Astrocyte (in vitro differentiated cells and primary cell): ENCODE measurements at regions not wholly inside any gene's neighbourhood (a gene's known extent, or its start where the extent isn't known, plus 50 kb on each side); places are given as distances from the start of the nearest gene placed in this dataset.

Experiments used
- DNase-seq: peaks from one replicate; pipeline ENCODE4 v3.0.0-alpha.2; 2010; ENCODE audit warnings: low read depth
- FAIRE-seq: peaks from 2 replicates; lab custom pipeline; 2011; peaks lifted over from hg19 to GRCh38; lab: Jason Lieb, UNC
- H2AFZ ChIP-seq: 2 replicates; pipeline ENCODE4 v1.6.0; 2012; ENCODE audit warnings: low read depth, low read length, inconsistent platforms
- H3K27ac ChIP-seq: 2 replicates; pipeline ENCODE4 v1.5.1; 2011; ENCODE audit warnings: low read depth, low read length, inconsistent platforms
- H3K27me3 ChIP-seq: 2 replicates; pipeline ENCODE4 v1.6.0; 2011; ENCODE audit warnings: low read length, inconsistent platforms; ENCODE audit not compliant: insufficient read depth
- H3K36me3 ChIP-seq: 2 replicates; pipeline ENCODE4 v1.5.1; 2011; ENCODE audit warnings: low read length, inconsistent platforms; ENCODE audit not compliant: insufficient read depth
- H3K4me1 ChIP-seq: 2 replicates; pipeline ENCODE4 v1.5.1; 2011; ENCODE audit warnings: low read length, inconsistent platforms; ENCODE audit not compliant: insufficient read depth
- H3K4me2 ChIP-seq: 2 replicates; pipeline ENCODE4 v1.6.0; 2012; ENCODE audit warnings: low read length, inconsistent platforms
- H3K4me3 ChIP-seq: 2 replicates; pipeline ENCODE4 v1.5.1; 2011; ENCODE audit warnings: low read depth, mild to moderate bottlenecking, low read length, inconsistent platforms; ENCODE audit not compliant: insufficient read depth
- H3K79me2 ChIP-seq: 2 replicates; pipeline ENCODE4 v1.6.0; 2012; ENCODE audit warnings: mild to moderate bottlenecking, low read length, inconsistent platforms; ENCODE audit not compliant: insufficient read depth
- H3K9ac ChIP-seq: 2 replicates; pipeline ENCODE4 v1.6.0; 2012; ENCODE audit warnings: mild to moderate bottlenecking, low read length, inconsistent platforms
- H3K9me3 ChIP-seq: 2 replicates; pipeline ENCODE4 v1.5.1; 2012; ENCODE audit warnings: low read depth, mild to moderate bottlenecking, low read length, inconsistent platforms; ENCODE audit not compliant: insufficient read depth
- H4K20me1 ChIP-seq: 2 replicates; pipeline ENCODE4 v1.6.0; 2012; ENCODE audit warnings: low read length, inconsistent platforms; ENCODE audit not compliant: insufficient read depth
- H3K27ac Mint-ChIP-seq: one replicate; pipeline ENCODE4 v1.8.0; 2021; ENCODE audit warnings: mild to moderate bottlenecking, mixed read lengths; ENCODE audit not compliant: unreplicated experiment
- H3K27me3 Mint-ChIP-seq: one replicate; pipeline ENCODE4 v1.8.0; 2021; ENCODE audit warnings: low read depth, mixed read lengths; ENCODE audit not compliant: unreplicated experiment
- H3K36me3 Mint-ChIP-seq: one replicate; pipeline ENCODE4 v1.8.0; 2021; ENCODE audit warnings: low read depth, mixed read lengths; ENCODE audit not compliant: unreplicated experiment
- H3K4me1 Mint-ChIP-seq: one replicate; pipeline ENCODE4 v1.8.0; 2021; ENCODE audit warnings: low read depth, mixed read lengths; ENCODE audit not compliant: unreplicated experiment
- H3K4me3 Mint-ChIP-seq: one replicate; pipeline ENCODE4 v1.8.0; 2021; ENCODE audit warnings: mild to moderate bottlenecking, moderate library complexity, mixed read lengths; ENCODE audit not compliant: unreplicated experiment
- H3K9me3 Mint-ChIP-seq: one replicate; pipeline ENCODE4 v1.8.0; 2021; ENCODE audit warnings: mild to moderate bottlenecking, mixed read lengths; ENCODE audit not compliant: unreplicated experiment
- EZH2 ChIP-seq: IDR thresholded peaks from 2 replicates; pipeline ENCODE4 v1.6.1; 2012; ENCODE audit warnings: mild to moderate bottlenecking, low read length, inconsistent platforms; ENCODE audit not compliant: insufficient read depth
- TF ChIP-seq, protein P1 (sequence below): IDR thresholded peaks from 2 replicates; pipeline ENCODE4 v1.5.1; 2011; ENCODE audit warnings: low read depth, mild to moderate bottlenecking, inconsistent platforms, low read length, moderate library complexity; ENCODE audit not compliant: insufficient read depth

DNA sequence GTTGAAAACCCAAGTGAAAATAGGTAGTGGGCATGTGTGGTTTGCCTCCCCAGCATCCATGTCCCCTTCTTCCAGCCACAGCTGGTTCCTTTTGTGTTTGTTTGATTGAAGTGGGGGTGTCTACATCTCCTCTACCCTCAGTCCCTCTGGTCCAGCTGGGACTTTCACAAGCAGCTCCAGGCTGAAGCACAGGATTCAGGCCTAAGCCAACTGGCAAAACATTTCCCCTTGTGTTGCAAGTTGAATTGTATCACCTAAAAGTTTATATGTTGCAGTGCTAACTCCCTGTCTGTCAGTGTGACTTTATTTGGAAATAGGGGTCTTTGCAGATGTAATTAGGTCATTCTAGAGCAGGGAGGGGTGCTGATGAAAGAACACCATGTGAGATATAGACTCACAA, 205.9 kb upstream of the ASIC2 start:
- Histone ChIP-seq H3K9me3 (no peaks in the 10 kb centered on the region), H3K4me1 (no peaks in the 10 kb centered on the region)
- H3K4me3 Mint-ChIP-seq: no peak overlapping the region

DNA sequence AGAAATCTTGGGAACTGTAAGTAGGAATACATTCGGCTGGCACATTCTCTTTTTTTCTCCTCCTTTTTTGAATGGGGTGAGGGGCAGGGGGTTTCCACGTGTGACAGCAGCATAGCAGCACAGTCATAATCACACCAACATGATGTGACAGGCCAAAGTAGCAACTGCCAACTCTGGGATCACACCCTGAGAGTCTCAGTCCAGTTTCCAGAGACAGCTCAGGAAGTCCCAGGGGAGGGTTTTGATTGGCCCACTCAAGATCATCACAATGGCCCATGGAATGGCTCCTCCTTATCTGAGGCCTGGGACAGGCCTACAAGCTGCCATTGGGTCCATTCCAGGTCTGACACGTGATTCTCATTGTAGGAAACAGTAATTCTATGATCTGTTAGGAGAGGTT, 207.1 kb upstream of the ASIC2 start:
- H3K27ac Mint-ChIP-seq: no peak overlapping the region
- H3K27me3 ChIP-seq: peaks cover 2% of the 10 kb centered on the region
- no peak overlapping the region for H3K4me3 ChIP-seq
- H3K9me3 ChIP-seq: no peaks in the 10 kb centered on the region
- no peak overlapping the region for H3K9ac ChIP-seq
- H3K9me3 Mint-ChIP-seq: peaks cover 4% of the 10 kb centered on the region
- H3K36me3 ChIP-seq: no peaks in the 10 kb centered on the region
- H3K27me3 Mint-ChIP-seq: peaks cover 72% of the 10 kb centered on the region
- TF ChIP-seq, protein P1, sequence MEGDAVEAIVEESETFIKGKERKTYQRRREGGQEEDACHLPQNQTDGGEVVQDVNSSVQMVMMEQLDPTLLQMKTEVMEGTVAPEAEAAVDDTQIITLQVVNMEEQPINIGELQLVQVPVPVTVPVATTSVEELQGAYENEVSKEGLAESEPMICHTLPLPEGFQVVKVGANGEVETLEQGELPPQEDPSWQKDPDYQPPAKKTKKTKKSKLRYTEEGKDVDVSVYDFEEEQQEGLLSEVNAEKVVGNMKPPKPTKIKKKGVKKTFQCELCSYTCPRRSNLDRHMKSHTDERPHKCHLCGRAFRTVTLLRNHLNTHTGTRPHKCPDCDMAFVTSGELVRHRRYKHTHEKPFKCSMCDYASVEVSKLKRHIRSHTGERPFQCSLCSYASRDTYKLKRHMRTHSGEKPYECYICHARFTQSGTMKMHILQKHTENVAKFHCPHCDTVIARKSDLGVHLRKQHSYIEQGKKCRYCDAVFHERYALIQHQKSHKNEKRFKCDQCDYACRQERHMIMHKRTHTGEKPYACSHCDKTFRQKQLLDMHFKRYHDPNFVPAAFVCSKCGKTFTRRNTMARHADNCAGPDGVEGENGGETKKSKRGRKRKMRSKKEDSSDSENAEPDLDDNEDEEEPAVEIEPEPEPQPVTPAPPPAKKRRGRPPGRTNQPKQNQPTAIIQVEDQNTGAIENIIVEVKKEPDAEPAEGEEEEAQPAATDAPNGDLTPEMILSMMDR: no peak
- TF ChIP-seq EZH2: no peak
- H3K4me2 ChIP-seq: no peak overlapping the region
- no peaks in the 10 kb centered on the region for H3K36me3 Mint-ChIP-seq
- FAIRE-seq (no peak), DNase-seq (no peak)
- no peak overlapping the region for H3K4me3 Mint-ChIP-seq
- no peak overlapping the region for H2AFZ ChIP-seq
- no peaks in the 10 kb centered on the region for H4K20me1 ChIP-seq
- no peaks in the 10 kb centered on the region for H3K79me2 ChIP-seq
- no peaks in the 10 kb centered on the region for H3K4me1 ChIP-seq
- H3K4me1 Mint-ChIP-seq: no peaks in the 10 kb centered on the region
- no peak overlapping the region for H3K27ac ChIP-seq

More for the DNA sequence above, 205.9 kb upstream of the ASIC2 start:
- Histone ChIP-seq H4K20me1 (no peaks in the 10 kb centered on the region), H3K4me3 (no peak overlapping the region), H3K9ac (no peak overlapping the region), H3K27me3 (peaks cover 2% of the 10 kb centered on the region), H3K79me2 (no peaks in the 10 kb centered on the region), H3K4me2 (no peak overlapping the region), H3K27ac (no peak overlapping the region), H2AFZ (no peak overlapping the region), H3K36me3 (no peaks in the 10 kb centered on the region)
- peaks cover 63% of the 10 kb centered on the region for H3K27me3 Mint-ChIP-seq
- TF ChIP-seq, protein P1: no peak
- no peak for TF ChIP-seq EZH2
- no peaks in the 10 kb centered on the region for H3K36me3 Mint-ChIP-seq
- H3K27ac Mint-ChIP-seq: no peak overlapping the region
- FAIRE-seq (no peak), DNase-seq (no peak)
- no peaks in the 10 kb centered on the region for H3K4me1 Mint-ChIP-seq
- H3K9me3 Mint-ChIP-seq: peaks cover 4% of the 10 kb centered on the region

DNA sequence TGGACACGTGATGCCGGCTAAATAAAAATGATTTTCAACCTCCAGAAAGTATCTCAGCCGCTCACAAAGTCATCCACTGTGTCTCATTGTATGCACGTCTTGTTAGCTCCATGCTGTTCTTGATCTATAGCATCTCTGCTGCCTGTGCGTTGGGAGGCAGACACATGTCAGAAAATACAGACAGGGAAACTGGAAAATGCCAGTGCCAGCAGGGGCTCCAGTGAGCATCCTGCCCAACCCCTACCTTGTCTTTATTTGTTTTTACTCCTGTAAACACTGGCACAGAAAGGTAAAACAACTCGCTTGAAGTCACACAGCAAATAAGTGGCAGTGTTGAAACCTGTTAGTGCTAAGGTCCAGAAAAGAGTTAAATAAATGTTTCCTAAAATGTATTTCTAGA, 208.1 kb upstream of the ASIC2 start:
- peaks cover 70% of the 10 kb centered on the region for H3K27me3 Mint-ChIP-seq

More for the DNA sequence above, 208.1 kb upstream of the ASIC2 start:
- Mint-ChIP-seq H3K4me3 (no peak overlapping the region), H3K27ac (no peak overlapping the region), H3K4me1 (no peaks in the 10 kb centered on the region), H3K9me3 (peaks cover 4% of the 10 kb centered on the region), H3K36me3 (no peaks in the 10 kb centered on the region)
- DNase-seq (no peak), FAIRE-seq (no peak)
- peaks cover 2% of the 10 kb centered on the region for H3K27me3 ChIP-seq
- H3K79me2 ChIP-seq: no peaks in the 10 kb centered on the region
- no peak overlapping the region for H3K4me3 ChIP-seq
- no peak overlapping the region for H3K9ac ChIP-seq
- H3K4me1 ChIP-seq: no peaks in the 10 kb centered on the region
- no peaks in the 10 kb centered on the region for H3K36me3 ChIP-seq
- no peaks in the 10 kb centered on the region for H4K20me1 ChIP-seq
- no peaks in the 10 kb centered on the region for H3K9me3 ChIP-seq
- no peak overlapping the region for H3K27ac ChIP-seq
- no peak for TF ChIP-seq EZH2
- TF ChIP-seq, protein P1: no peak
- no peak overlapping the region for H2AFZ ChIP-seq
- H3K4me2 ChIP-seq: no peak overlapping the region
